Lower lobe of right lung (tissue), 2 donors: ENCODE measurements at regions not wholly inside any gene's neighbourhood (a gene's known extent, or its start where the extent isn't known, plus 50 kb on each side); places are given as distances from the start of the nearest gene placed in this dataset.
A peak's percentile ranks its signal among the peaks of the same experiment; 100 is the strongest.

Experiments
- ATAC-seq, 2 donors: fragments of 200-7000 bp; cut with Tn5 transposase; one replicate each; pipeline ENCODE4 v1.9.1; 2020 to 2022; ENCODE audit warnings: mild to moderate bottlenecking in 2 of 2, moderate library complexity in 2 of 2
- DNase-seq: peaks from one replicate; pipeline ENCODE4 v3.0.0-alpha.2; 2020
- H3K27ac ChIP-seq: fragments of 200-600 bp; one replicate; pipeline ENCODE4 v1.8.0; 2022
- H3K27me3 ChIP-seq: fragments of 200-600 bp; one replicate; pipeline ENCODE4 v1.8.0; 2022; ENCODE audit warnings: low read depth
- H3K36me3 ChIP-seq: fragments of 200-600 bp; one replicate; pipeline ENCODE4 v1.8.0; 2022; ENCODE audit warnings: mild to moderate bottlenecking
- H3K4me1 ChIP-seq: fragments of 200-600 bp; one replicate; pipeline ENCODE4 v1.8.0; 2022
- H3K4me3 ChIP-seq: fragments of 200-600 bp; one replicate; pipeline ENCODE4 v1.8.0; 2022; ENCODE audit warnings: mild to moderate bottlenecking
- H3K9me3 ChIP-seq: fragments of 200-600 bp; one replicate; pipeline ENCODE4 v1.8.0; 2022
- intact Hi-C: fragments of 100-400 bp; cut with DNase I; formaldehyde crosslinking; loops from one replicate; pipeline ENCODE4 v1.11.0; 2022
- TF ChIP-seq, protein P1 (sequence below): fragments of 200-600 bp; IDR thresholded peaks from one replicate; pipeline ENCODE4 v1.8.0; 2022; ENCODE audit warnings: antibody characterized with exemption, mild to moderate bottlenecking
- donor health status: DM: no; HTN: yes; CAD: no; lungs with severe emphysema.

- Histone ChIP-seq H3K4me1 (peaks cover 14% of the 10 kb centered on the region), H3K36me3 (no peaks in the 10 kb centered on the region), H3K9me3 (no peaks in the 10 kb centered on the region), H3K27me3 (no peaks in the 10 kb centered on the region), H3K27ac (no peak overlapping the region), H3K4me3 (no peak overlapping the region)
- TF ChIP-seq, protein P1, sequence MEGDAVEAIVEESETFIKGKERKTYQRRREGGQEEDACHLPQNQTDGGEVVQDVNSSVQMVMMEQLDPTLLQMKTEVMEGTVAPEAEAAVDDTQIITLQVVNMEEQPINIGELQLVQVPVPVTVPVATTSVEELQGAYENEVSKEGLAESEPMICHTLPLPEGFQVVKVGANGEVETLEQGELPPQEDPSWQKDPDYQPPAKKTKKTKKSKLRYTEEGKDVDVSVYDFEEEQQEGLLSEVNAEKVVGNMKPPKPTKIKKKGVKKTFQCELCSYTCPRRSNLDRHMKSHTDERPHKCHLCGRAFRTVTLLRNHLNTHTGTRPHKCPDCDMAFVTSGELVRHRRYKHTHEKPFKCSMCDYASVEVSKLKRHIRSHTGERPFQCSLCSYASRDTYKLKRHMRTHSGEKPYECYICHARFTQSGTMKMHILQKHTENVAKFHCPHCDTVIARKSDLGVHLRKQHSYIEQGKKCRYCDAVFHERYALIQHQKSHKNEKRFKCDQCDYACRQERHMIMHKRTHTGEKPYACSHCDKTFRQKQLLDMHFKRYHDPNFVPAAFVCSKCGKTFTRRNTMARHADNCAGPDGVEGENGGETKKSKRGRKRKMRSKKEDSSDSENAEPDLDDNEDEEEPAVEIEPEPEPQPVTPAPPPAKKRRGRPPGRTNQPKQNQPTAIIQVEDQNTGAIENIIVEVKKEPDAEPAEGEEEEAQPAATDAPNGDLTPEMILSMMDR = no peak
- DNase-seq = no peak
- intact Hi-C loops = no loop called here
- no peak for ATAC-seq
Measured at GRCh38 chr6:53413326-53413725, 64.6 kb upstream of the ELOVL5 start.

DNA sequence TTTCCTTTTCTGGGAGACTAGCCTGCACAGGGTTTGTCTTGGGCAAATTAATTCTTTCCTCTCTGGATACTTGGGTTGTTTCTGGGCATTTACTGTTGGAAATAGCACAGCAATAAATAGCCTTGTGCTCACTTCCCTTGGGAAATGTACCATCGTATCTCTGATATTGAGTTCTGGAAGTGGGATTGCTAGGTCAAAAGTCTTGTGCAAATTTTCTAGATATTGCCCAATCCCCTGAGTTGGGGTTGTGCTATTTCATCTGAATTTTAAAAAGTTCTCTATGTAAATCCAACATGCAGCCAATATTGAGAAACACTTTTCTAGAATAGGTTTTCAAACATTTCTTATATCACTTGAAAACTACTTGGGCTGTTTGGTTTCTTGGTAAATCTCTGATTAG, 64.0 kb upstream of the ELOVL5 start:
- no peaks in the 10 kb centered on the region for H3K27me3 ChIP-seq
- H3K4me3 ChIP-seq = no peak overlapping the region
- intact Hi-C loops = no loop called here
- H3K4me1 ChIP-seq = peaks cover 14% of the 10 kb centered on the region
- H3K36me3 ChIP-seq = no peaks in the 10 kb centered on the region
- TF ChIP-seq, protein P1 = no peak
- H3K9me3 ChIP-seq = no peaks in the 10 kb centered on the region
- H3K27ac ChIP-seq = no peak overlapping the region
- DNase-seq = no peak
- peak in 1 of 2 donors; percentile 18 for ATAC-seq

DNA sequence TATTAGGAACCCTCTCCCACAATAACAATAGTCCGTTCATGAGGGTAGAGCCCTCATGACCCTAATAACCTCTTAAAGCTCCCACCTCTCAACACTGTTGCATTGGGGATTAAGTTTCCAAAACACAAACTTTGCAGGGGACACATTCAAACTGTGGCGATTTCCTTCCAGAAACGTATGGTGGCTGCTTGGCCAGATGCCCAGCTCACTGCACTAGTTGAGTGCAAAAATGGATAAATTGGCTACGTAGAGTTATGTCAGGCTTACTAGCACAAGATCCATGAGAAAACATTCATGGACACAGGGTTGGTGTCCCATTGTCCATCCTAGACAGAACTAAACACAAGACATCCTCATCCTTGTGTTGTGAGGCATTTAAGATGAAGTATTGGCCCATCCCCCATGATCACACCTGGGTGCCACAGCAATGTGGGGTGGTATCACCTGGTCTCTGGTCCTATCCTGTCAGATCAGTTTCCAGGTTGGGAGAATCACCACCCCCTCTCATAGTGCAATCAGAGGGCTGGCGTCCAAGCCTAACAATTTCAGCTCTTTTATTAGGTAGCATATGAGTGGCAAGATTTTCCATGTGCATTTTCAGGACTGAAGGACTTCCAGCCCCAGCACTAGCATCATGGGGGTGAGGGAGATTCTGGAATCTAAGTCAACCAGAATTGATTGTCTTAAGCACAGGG, 63.4 kb upstream of the ELOVL5 start:
- Histone ChIP-seq H3K27me3 (no peaks in the 10 kb centered on the region), H3K27ac (no peak overlapping the region), H3K4me1 (peaks cover 14% of the 10 kb centered on the region), H3K4me3 (no peak overlapping the region), H3K36me3 (no peaks in the 10 kb centered on the region), H3K9me3 (no peaks in the 10 kb centered on the region)
- intact Hi-C loops = no loop called here
- ATAC-seq (no peak), DNase-seq (no peak)
- TF ChIP-seq, protein P1 = no peak

- H3K27ac ChIP-seq = no peak overlapping the region
- H3K4me1 ChIP-seq = peaks cover 14% of the 10 kb centered on the region
- H3K36me3 ChIP-seq = no peaks in the 10 kb centered on the region
- intact Hi-C loops = no loop called here
- TF ChIP-seq, protein P1 = no peak
- DNase-seq = no peak
- H3K9me3 ChIP-seq = no peaks in the 10 kb centered on the region
- no peak for ATAC-seq
- no peaks in the 10 kb centered on the region for H3K27me3 ChIP-seq
- no peak overlapping the region for H3K4me3 ChIP-seq
Measured at GRCh38 chr6:53411451-53411850, 62.7 kb upstream of the ELOVL5 start.

- Histone ChIP-seq H3K36me3 (no peaks in the 10 kb centered on the region), H3K4me1 (peaks cover 14% of the 10 kb centered on the region), H3K9me3 (no peaks in the 10 kb centered on the region), H3K27ac (no peak overlapping the region), H3K4me3 (no peak overlapping the region), H3K27me3 (no peaks in the 10 kb centered on the region)
- TF ChIP-seq, protein P1 = peak; percentile 75
- DNase-seq (peak; percentile 65), ATAC-seq (peak; percentile 94 to 96)
- intact Hi-C loops = no loop called here
Measured at GRCh38 chr6:53410508-53411258, 61.9 kb upstream of the ELOVL5 start.
